NT2/D1 (cell line): ENCODE measurements at regions not wholly inside any gene's neighbourhood (a gene's known extent, or its start where the extent isn't known, plus 50 kb on each side); places are given as distances from the start of the nearest gene placed in this dataset.

Experiments
- DNase-seq: peaks from one replicate; pipeline ENCODE4 v3.0.0-alpha.2; 2011; ENCODE audit warnings: low read depth, low spot score
- H3K27me3 ChIP-seq: 2 replicates; pipeline ENCODE4 v1.6.0; 2011; ENCODE audit warnings: mild to moderate bottlenecking; ENCODE audit not compliant: insufficient read length, insufficient read depth
- H3K36me3 ChIP-seq: 2 replicates; pipeline ENCODE4 v1.6.1; 2011; ENCODE audit warnings: mild to moderate bottlenecking, low read length, mixed read lengths; ENCODE audit not compliant: insufficient read depth, insufficient read length
- H3K4me1 ChIP-seq: 2 replicates; pipeline ENCODE4 v1.5.1; 2011; ENCODE audit not compliant: insufficient read depth, insufficient read length
- H3K4me3 ChIP-seq: 2 replicates; pipeline ENCODE4 v1.5.1; 2011; ENCODE audit warnings: low read depth; ENCODE audit not compliant: insufficient read length
- H3K9ac ChIP-seq: 2 replicates; pipeline ENCODE4 v1.6.0; 2011; ENCODE audit warnings: low read depth; ENCODE audit not compliant: insufficient read length
- H3K9me3 ChIP-seq: 2 replicates; pipeline ENCODE4 v1.5.1; 2011; ENCODE audit warnings: mild to moderate bottlenecking, low read length; ENCODE audit not compliant: insufficient read depth
- SUZ12 ChIP-seq: IDR thresholded peaks from 2 replicates; pipeline ENCODE4 v1.6.1; 2011; ENCODE audit not compliant: insufficient read length, insufficient read depth; ENCODE audit errors: extremely low read depth
- YY1 ChIP-seq: IDR thresholded peaks from 2 replicates; pipeline ENCODE4 v1.6.1; 2011; ENCODE audit not compliant: insufficient read length, insufficient read depth
- ZNF274 ChIP-seq: IDR thresholded peaks from 2 replicates; pipeline ENCODE4 v1.6.1; 2011; ENCODE audit warnings: mild to moderate bottlenecking, low read depth, low read length

- no peak for DNase-seq
- Histone ChIP-seq H3K27me3 (no peaks in the 10 kb centered on the region), H3K9me3 (no peaks in the 10 kb centered on the region), H3K9ac (no peak overlapping the region), H3K36me3 (no peaks in the 10 kb centered on the region), H3K4me1 (no peaks in the 10 kb centered on the region), H3K4me3 (no peak overlapping the region)
- TF ChIP-seq ZNF274 (no peak), SUZ12 (no peak), YY1 (no peak)
These were observed 138.0 kb downstream of the ZNF674 start for GRCh38 chrX:46407036-46407752.

GRCh38 chrX:46404774-46405173 is 140.4 kb downstream of the ZNF674 start:
- TF ChIP-seq ZNF274 (no peak), SUZ12 (no peak)
- DNase-seq, result no peak

DNA sequence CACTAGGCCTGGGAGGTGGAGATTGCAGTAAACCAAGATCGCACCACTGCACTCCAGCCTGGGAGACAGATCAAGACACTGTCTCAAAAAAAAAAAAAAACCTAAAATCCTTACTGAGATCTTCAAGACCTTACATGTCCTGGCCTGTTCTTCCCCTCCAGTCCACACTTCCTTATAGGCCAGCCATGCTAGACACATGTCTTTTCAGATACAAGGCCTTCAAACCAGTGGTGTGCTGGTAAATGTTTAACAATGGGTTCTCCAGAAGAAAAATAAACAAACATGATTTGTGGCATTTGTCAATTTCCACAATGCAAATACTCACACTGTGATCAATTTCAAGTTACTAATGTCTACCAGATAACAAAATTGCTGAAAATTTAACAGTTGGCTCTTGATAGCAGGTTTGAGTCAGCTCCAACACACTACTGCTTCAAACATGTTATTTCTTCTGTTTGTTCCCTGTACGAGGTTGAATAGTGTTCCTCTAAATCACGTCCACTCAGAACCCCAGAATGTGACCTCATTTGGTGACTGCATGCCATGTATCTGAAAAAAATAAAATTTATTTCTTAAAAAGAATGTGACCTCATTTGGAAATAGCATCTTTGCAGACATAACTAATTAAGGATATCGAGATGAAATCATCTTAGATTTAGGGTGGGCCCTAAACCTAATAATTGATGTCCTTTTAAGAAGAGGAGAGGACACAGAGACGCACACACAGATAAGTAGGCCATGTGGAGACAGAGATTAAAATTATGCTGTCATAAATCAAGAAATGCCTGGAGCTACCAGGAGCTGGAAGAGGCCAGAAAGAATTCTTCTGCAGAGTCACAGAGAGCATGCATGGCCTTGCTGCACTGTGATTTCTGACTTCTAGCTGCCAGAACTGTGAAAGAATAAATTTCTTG is 144.4 kb downstream of the ZNF674 start:
- no peaks in the 10 kb centered on the region for H3K4me1 ChIP-seq
- peaks cover 9% of the 10 kb centered on the region; the same call in 1 of the 2 replicates for H3K9me3 ChIP-seq
- no peak overlapping the region for H3K9ac ChIP-seq
- no peak overlapping the region for H3K4me3 ChIP-seq
- no peaks in the 10 kb centered on the region for H3K36me3 ChIP-seq
- no peak for DNase-seq
- no peaks in the 10 kb centered on the region for H3K27me3 ChIP-seq
- no peak for TF ChIP-seq SUZ12
- TF ChIP-seq YY1, result no peak
- no peak for TF ChIP-seq ZNF274

More at GRCh38 chrX:46404774-46405173, 140.4 kb downstream of the ZNF674 start:
- Histone ChIP-seq H3K27me3 (no peaks in the 10 kb centered on the region), H3K36me3 (no peaks in the 10 kb centered on the region), H3K9me3 (no peaks in the 10 kb centered on the region; the same call in 1 of the 2 replicates), H3K9ac (no peak overlapping the region), H3K4me1 (no peaks in the 10 kb centered on the region), H3K4me3 (no peak overlapping the region)

DNA sequence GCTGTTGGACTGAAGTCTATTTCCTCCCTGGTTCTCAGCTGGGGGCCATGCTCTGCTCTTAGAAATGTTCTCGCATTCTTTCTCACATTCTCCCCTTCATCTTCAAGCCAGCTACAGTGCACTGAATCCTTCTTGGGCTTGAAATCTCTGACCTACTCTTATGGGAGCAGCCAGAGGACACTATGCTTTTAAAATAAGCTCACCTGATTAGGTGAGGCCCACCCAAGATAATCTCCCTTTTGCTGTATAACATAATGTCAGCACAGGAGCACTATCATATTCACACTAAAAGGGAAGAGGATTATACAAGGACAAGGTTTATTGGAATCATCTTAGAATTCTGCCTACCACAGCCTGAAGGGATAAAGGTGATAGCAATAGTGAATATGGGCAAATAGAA is 146.3 kb downstream of the ZNF674 start:
- TF ChIP-seq ZNF274 (no peak), SUZ12 (no peak), YY1 (no peak)
- H3K9me3 ChIP-seq, result peaks cover 9% of the 10 kb centered on the region; the same call in 1 of the 2 replicates
- no peak overlapping the region for H3K9ac ChIP-seq
- no peaks in the 10 kb centered on the region for H3K36me3 ChIP-seq
- no peak for DNase-seq
- no peaks in the 10 kb centered on the region for H3K4me1 ChIP-seq
- H3K4me3 ChIP-seq, result no peak overlapping the region
- H3K27me3 ChIP-seq, result no peaks in the 10 kb centered on the region

DNA sequence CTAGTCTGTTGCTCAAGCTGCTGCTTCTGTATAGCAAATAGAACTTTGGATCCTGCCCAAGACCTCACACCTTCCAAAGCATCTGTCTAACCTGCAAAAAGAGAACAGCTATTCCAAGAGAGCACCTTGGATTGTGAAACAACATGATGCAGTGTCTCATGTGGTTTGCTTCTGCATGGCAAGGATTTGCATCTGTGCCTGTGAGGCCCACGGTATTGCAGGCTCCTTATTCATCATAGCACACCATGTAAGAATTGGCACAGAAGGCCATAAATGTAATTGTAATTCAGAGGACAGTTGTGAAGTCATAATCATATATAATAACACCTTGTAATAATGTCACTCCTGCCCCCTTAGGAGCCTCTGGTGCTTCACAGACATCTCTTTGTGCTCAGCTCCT is 147.1 kb downstream of the ZNF674 start:
- H3K4me1 ChIP-seq, result no peaks in the 10 kb centered on the region
- no peaks in the 10 kb centered on the region for H3K36me3 ChIP-seq
- no peak for DNase-seq
- no peak for TF ChIP-seq SUZ12
- H3K27me3 ChIP-seq, result no peaks in the 10 kb centered on the region
- no peak overlapping the region for H3K4me3 ChIP-seq
- H3K9ac ChIP-seq, result no peak overlapping the region
- peaks cover 9% of the 10 kb centered on the region; the same call in 1 of the 2 replicates for H3K9me3 ChIP-seq

DNA sequence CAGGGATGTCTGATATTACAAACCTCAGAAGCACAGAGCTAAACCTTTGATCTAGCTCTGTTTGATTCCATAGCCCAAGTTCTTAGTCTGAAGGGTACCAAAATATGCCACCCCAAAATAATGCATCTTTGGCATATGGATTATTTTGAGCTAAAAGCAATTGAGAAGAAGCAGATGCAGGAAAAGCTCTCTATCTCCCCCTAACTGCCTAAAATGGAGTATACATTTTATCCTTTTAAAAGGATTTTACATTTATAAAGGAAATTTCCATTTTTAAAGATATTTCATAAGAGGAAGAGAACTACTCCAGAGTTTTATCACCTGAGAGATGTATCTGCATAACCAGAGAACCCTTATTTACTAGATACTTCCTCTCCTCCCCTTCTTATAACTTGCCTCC is 158.7 kb downstream of the ZNF674 start:
- Histone ChIP-seq H3K4me3 (no peak overlapping the region), H3K4me1 (no peaks in the 10 kb centered on the region), H3K36me3 (no peaks in the 10 kb centered on the region), H3K27me3 (no peaks in the 10 kb centered on the region), H3K9me3 (peaks cover 20% of the 10 kb centered on the region), H3K9ac (no peak overlapping the region)
- no peak for DNase-seq
- TF ChIP-seq YY1 (no peak), ZNF274 (no peak), SUZ12 (no peak)

DNA sequence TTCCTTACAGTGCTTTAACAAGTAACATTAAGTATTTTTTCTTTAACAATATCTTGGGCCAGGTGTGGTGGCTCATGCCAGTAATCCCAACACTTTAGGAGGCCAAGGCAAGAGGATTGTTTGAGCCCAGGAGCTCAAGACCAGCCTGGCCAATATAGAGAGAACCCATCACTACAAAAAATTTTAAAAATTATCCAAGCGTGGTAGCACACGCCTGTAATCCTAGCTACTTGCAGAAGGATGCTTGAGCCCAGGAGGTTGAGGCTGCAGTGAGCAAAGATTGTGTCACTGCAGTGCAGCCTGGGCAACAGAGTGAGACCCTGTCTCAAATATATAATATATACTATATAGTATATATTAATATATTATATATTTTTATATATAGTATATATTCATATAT is 162.2 kb downstream of the ZNF674 start:
- Histone ChIP-seq H3K9ac (no peak overlapping the region), H3K36me3 (no peaks in the 10 kb centered on the region), H3K27me3 (no peaks in the 10 kb centered on the region), H3K4me1 (no peaks in the 10 kb centered on the region), H3K4me3 (no peak overlapping the region), H3K9me3 (0 out of 2 replicates have a peak, but pooled peaks cover 13% of the 10 kb centered on the region)
- no peak for DNase-seq
- no peak for TF ChIP-seq SUZ12
- TF ChIP-seq YY1, result no peak
- TF ChIP-seq ZNF274, result no peak
